GM19395 (cell line): ENCODE measurements at regions not wholly inside any gene's neighbourhood (a gene's known extent, or its start where the extent isn't known, plus 50 kb on each side); places are given as distances from the start of the nearest gene placed in this dataset.
"Not testable (repeated sequence)": the region's sequence is repeated elsewhere in the genome, so short reads cannot be mapped to it uniquely, and the experiment has no call there.

Experiments
- ATAC-seq: cut with Tn5 transposase; IDR thresholded peaks from one replicate; pipeline ENCODE4 v1.9.1; 2021; ENCODE audit warnings: mild to moderate bottlenecking, moderate library complexity; ENCODE audit not compliant: unreplicated experiment

GRCh38 chr2:163970058-163970813 is 234.4 kb upstream of the FIGN start:
- no peak for ATAC-seq

- ATAC-seq: not testable (repeated sequence)
Measured at GRCh38 chr2:163964278-163964677, 228.5 kb upstream of the FIGN start.

- no peak for ATAC-seq
Measured at GRCh38 chr2:163953390-163953907, 217.6 kb upstream of the FIGN start.

GRCh38 chr2:163951312-163951711 is 215.5 kb upstream of the FIGN start:
- ATAC-seq: no peak

GRCh38 chr2:163949693-163950092 is 213.9 kb upstream of the FIGN start:
- no peak for ATAC-seq

GRCh38 chr2:163944347-163944737 is 208.5 kb upstream of the FIGN start:
- no peak for ATAC-seq

GRCh38 chr2:163943403-163944346 is 207.9 kb upstream of the FIGN start:
- no peak for ATAC-seq

GRCh38 chr2:163934131-163934530 is 198.3 kb upstream of the FIGN start:
- no peak for ATAC-seq

- ATAC-seq: no peak
Measured at GRCh38 chr2:163919717-163920116, 183.9 kb upstream of the FIGN start.

GRCh38 chr2:163914486-163914885 is 178.7 kb upstream of the FIGN start:
- not testable (repeated sequence) for ATAC-seq

- not testable (repeated sequence) for ATAC-seq
Measured at GRCh38 chr2:163913532-163913944, 177.7 kb upstream of the FIGN start.

- ATAC-seq: no peak
Measured at GRCh38 chr2:163909411-163910080, 173.7 kb upstream of the FIGN start.

- no peak for ATAC-seq
Measured at GRCh38 chr2:163906410-163906809, 170.6 kb upstream of the FIGN start.

GRCh38 chr2:163897799-163898198 is 162.0 kb upstream of the FIGN start:
- ATAC-seq: no peak

GRCh38 chr2:163893444-163893843 is 157.6 kb upstream of the FIGN start:
- ATAC-seq: not testable (repeated sequence)

- ATAC-seq: no peak
Measured at GRCh38 chr2:163888591-163888990, 152.8 kb upstream of the FIGN start.

- ATAC-seq: no peak
Measured at GRCh38 chr2:163887182-163887581, 151.4 kb upstream of the FIGN start.

GRCh38 chr2:163884416-163884815 is 148.6 kb upstream of the FIGN start:
- no peak for ATAC-seq

- ATAC-seq: no peak
Measured at GRCh38 chr2:163878718-163879117, 142.9 kb upstream of the FIGN start.

- ATAC-seq: no peak
Measured at GRCh38 chr2:163877316-163877715, 141.5 kb upstream of the FIGN start.

GRCh38 chr2:163863073-163863472 is 127.3 kb upstream of the FIGN start:
- no peak for ATAC-seq
